ENCODE measurements at regions not wholly inside any gene's neighbourhood (a gene's known extent, or its start where the extent isn't known, plus 50 kb on each side); places are given as distances from the start of the nearest gene placed in this dataset.

GRCh38 chr18:64330931-64331330, 182.0 kb upstream of the LINC00305 start:
- Histone ChIP-seq H3K36me3 (ENCODE audit: control insufficient read depth, insufficient read depth, low read length) (no peaks in the 10 kb centered on the region), H3K4me3 (ENCODE audit: low read depth, low read length) (no peak overlapping the region), H3K27me3 (ENCODE audit: control insufficient read depth, insufficient read depth, low read length) (no peaks in the 10 kb centered on the region)
- no peak for DNase-seq (ENCODE audit: low read depth)
- TF ChIP-seq, protein P1, sequence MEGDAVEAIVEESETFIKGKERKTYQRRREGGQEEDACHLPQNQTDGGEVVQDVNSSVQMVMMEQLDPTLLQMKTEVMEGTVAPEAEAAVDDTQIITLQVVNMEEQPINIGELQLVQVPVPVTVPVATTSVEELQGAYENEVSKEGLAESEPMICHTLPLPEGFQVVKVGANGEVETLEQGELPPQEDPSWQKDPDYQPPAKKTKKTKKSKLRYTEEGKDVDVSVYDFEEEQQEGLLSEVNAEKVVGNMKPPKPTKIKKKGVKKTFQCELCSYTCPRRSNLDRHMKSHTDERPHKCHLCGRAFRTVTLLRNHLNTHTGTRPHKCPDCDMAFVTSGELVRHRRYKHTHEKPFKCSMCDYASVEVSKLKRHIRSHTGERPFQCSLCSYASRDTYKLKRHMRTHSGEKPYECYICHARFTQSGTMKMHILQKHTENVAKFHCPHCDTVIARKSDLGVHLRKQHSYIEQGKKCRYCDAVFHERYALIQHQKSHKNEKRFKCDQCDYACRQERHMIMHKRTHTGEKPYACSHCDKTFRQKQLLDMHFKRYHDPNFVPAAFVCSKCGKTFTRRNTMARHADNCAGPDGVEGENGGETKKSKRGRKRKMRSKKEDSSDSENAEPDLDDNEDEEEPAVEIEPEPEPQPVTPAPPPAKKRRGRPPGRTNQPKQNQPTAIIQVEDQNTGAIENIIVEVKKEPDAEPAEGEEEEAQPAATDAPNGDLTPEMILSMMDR (IDR thresholded peaks at IDR 0.05; ENCODE audit: insufficient read depth, low read length, poor library complexity, severe bottlenecking): no peak

- Histone ChIP-seq H3K27me3 (ENCODE audit: control insufficient read depth, insufficient read depth, low read length) (no peaks in the 10 kb centered on the region), H3K4me3 (ENCODE audit: low read depth, low read length) (no peak overlapping the region), H3K36me3 (ENCODE audit: control insufficient read depth, insufficient read depth, low read length) (no peaks in the 10 kb centered on the region)
- TF ChIP-seq, protein P1 (IDR thresholded peaks at IDR 0.05; ENCODE audit: insufficient read depth, low read length, poor library complexity, severe bottlenecking): peak; percentile 23
- DNase-seq (ENCODE audit: low read depth): no peak
These were observed 181.3 kb upstream of the LINC00305 start for GRCh38 chr18:64330161-64330560.

- no peaks in the 10 kb centered on the region for H3K27me3 ChIP-seq (ENCODE audit: control insufficient read depth, insufficient read depth, low read length)
- TF ChIP-seq, protein P1 (IDR thresholded peaks at IDR 0.05; ENCODE audit: insufficient read depth, low read length, poor library complexity, severe bottlenecking): no peak
- no peak for DNase-seq (ENCODE audit: low read depth)
- H3K36me3 ChIP-seq (ENCODE audit: control insufficient read depth, insufficient read depth, low read length): no peaks in the 10 kb centered on the region
- H3K4me3 ChIP-seq (ENCODE audit: low read depth, low read length): no peak overlapping the region
These were observed 173.3 kb upstream of the LINC00305 start for GRCh38 chr18:64322189-64322588.

GRCh38 chr18:64318547-64318946, 169.7 kb upstream of the LINC00305 start:
- TF ChIP-seq, protein P1 (IDR thresholded peaks at IDR 0.05; ENCODE audit: insufficient read depth, low read length, poor library complexity, severe bottlenecking): no peak
- no peaks in the 10 kb centered on the region for H3K27me3 ChIP-seq (ENCODE audit: control insufficient read depth, insufficient read depth, low read length)
- H3K4me3 ChIP-seq (ENCODE audit: low read depth, low read length): no peak overlapping the region
- H3K36me3 ChIP-seq (ENCODE audit: control insufficient read depth, insufficient read depth, low read length): no peaks in the 10 kb centered on the region
- no peak for DNase-seq (ENCODE audit: low read depth)

- TF ChIP-seq, protein P1 (IDR thresholded peaks at IDR 0.05; ENCODE audit: insufficient read depth, low read length, poor library complexity, severe bottlenecking): no peak
- H3K4me3 ChIP-seq (ENCODE audit: low read depth, low read length): no peak overlapping the region
- H3K27me3 ChIP-seq (ENCODE audit: control insufficient read depth, insufficient read depth, low read length): no peaks in the 10 kb centered on the region
- DNase-seq (ENCODE audit: low read depth): no peak
- no peaks in the 10 kb centered on the region for H3K36me3 ChIP-seq (ENCODE audit: control insufficient read depth, insufficient read depth, low read length)
These were observed 163.0 kb upstream of the LINC00305 start for GRCh38 chr18:64311859-64312258.

DNA sequence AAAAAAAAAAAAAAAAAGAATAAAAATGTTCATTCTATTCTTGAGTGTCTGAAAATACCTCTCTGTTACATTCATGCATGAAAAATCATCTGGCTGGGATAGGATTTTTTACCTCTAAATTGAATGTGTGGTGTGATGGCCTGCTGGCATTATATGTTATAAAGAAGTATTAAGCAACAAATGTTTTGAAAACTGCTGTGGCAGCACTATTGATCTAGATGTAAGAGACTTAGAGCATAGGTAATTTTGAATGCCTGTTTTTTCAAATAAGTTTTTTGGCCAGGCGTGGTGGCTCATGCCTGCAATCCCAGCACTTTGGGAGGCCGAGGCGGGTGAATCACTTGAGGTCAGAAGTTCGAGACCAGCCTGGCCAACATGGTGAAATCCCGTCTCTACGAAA, 147.0 kb upstream of the LINC00305 start:
- TF ChIP-seq, protein P1 (IDR thresholded peaks at IDR 0.05; ENCODE audit: insufficient read depth, low read length, poor library complexity, severe bottlenecking): no peak
- no peaks in the 10 kb centered on the region for H3K27me3 ChIP-seq (ENCODE audit: control insufficient read depth, insufficient read depth, low read length)

More for the DNA sequence above, 147.0 kb upstream of the LINC00305 start:
- no peak for DNase-seq (ENCODE audit: low read depth)
- Histone ChIP-seq H3K4me3 (ENCODE audit: low read depth, low read length) (no peak overlapping the region), H3K36me3 (ENCODE audit: control insufficient read depth, insufficient read depth, low read length) (no peaks in the 10 kb centered on the region)

Data from kidney epithelial cell (primary cell).